ENCODE measurements at regions not wholly inside any gene's neighbourhood (a gene's known extent, or its start where the extent isn't known, plus 50 kb on each side); places are given as distances from the start of the nearest gene placed in this dataset.

- TF ChIP-seq POLR2A (IDR thresholded peaks at IDR 0.05), result no peak
- TF ChIP-seq, protein P1, sequence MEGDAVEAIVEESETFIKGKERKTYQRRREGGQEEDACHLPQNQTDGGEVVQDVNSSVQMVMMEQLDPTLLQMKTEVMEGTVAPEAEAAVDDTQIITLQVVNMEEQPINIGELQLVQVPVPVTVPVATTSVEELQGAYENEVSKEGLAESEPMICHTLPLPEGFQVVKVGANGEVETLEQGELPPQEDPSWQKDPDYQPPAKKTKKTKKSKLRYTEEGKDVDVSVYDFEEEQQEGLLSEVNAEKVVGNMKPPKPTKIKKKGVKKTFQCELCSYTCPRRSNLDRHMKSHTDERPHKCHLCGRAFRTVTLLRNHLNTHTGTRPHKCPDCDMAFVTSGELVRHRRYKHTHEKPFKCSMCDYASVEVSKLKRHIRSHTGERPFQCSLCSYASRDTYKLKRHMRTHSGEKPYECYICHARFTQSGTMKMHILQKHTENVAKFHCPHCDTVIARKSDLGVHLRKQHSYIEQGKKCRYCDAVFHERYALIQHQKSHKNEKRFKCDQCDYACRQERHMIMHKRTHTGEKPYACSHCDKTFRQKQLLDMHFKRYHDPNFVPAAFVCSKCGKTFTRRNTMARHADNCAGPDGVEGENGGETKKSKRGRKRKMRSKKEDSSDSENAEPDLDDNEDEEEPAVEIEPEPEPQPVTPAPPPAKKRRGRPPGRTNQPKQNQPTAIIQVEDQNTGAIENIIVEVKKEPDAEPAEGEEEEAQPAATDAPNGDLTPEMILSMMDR (IDR thresholded peaks at IDR 0.05), result no peak
These were observed 141.1 kb downstream of the RCN1 start for GRCh38 chr11:32231909-32232493.
